ENCODE measurements at regions not wholly inside any gene's neighbourhood (a gene's known extent, or its start where the extent isn't known, plus 50 kb on each side); places are given as distances from the start of the nearest gene placed in this dataset.

GRCh38 chr11:109814824-109815223 lies 278.4 kb upstream of the ZC3H12C start:
- no peak for DNase-seq

GRCh38 chr11:109815500-109816150 lies 277.6 kb upstream of the ZC3H12C start:
- DNase-seq, result no peak

- no peak for DNase-seq
Observed at GRCh38 chr11:109818290-109818689, 274.9 kb upstream of the ZC3H12C start.

DNA sequence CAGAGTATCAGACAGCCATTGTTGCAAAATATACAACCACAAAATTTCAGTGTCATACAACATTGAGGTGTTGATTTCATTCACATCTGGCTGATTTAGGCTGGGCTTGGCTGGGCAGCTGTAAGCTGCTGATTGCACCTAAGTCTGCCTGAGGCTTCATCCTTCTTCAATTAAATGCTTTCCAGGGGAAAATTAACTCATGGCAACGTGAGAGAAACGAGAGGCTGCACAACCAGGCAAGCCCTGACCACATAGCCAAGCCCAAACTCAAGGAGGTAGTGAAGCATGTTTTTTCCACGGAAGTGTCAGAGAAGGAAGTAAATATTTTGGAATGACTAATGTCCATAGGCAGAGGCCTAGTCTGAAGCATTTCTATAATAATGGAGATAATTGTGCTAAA lies 273.8 kb upstream of the ZC3H12C start:
- no peak for DNase-seq

GRCh38 chr11:109821511-109821910 lies 271.7 kb upstream of the ZC3H12C start:
- no peak for DNase-seq

DNA sequence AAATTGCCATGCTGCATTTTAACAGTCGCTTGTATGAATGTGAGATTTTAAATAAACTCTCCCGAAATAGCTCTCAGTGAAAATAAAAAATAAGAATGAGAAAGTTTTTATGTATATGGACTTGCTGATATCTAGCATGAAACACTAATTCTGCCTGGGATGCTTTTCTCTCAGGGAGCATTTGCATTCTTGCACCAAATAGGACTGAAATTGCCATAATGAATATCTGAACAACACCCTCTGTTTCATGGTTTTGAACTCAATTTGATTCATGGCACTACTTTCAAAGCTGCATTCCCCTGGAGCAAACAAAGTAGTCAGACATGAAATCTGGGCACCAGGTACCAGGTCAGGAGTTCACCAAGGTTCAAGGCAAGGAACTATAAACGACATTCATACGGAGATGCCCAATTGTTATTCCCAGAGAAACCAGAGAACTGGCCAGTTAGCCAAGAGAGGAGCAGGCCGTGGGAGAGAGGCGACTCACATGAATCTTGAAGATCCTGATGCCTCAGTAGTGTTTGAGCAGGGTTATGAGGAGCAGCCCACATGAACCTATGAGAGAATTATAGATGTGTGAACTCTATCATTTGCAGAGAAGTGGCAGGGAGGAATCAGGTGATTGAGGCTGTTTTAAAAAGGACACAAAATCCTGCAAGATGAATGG lies 270.6 kb upstream of the ZC3H12C start:
- DNase-seq, result no peak

GRCh38 chr11:109828387-109828786 lies 264.8 kb upstream of the ZC3H12C start:
- no peak for DNase-seq

DNA sequence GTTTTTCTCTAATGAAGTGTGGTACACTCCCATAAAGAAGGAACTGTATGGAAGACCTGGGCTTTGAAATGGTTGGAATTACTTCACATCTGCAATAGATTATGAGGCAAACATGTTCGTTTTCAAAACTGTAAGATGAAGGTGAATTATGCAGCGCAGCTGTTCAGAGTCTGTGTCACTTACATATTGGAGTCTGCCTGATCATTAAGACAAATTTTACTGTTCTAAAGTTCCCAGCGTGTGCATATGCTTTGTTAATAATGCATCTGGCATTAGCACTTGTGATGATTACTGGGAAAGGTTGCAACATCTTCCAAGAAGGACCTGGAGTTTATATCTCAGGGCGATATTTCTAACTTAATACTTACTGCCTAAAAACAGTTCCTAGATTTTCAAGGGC lies 255.2 kb upstream of the ZC3H12C start:
- DNase-seq, result no peak

GRCh38 chr11:109845437-109845836 lies 247.8 kb upstream of the ZC3H12C start:
- DNase-seq, result no peak

GRCh38 chr11:109847621-109848020 lies 245.6 kb upstream of the ZC3H12C start:
- DNase-seq, result no peak

GRCh38 chr11:109849051-109849450 lies 244.1 kb upstream of the ZC3H12C start:
- DNase-seq, result no peak

DNA sequence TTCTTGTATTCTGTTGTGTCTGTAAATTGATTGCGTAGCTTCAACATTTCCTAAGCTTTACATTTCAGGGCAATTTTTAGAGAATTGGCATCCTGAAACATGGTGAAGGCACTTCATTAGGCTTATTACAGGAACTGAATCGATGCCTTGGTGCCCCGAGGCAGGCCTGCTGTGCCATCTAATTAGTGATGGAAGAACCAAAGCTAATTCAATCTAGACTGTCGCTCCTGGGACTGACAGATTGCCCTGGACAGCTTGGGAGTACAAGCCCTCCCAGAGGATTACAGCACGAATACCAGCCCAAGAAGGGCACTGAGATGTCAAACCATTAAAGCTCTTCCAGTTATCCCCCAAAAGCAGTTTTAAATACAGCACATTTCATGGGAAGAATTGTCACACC lies 243.2 kb upstream of the ZC3H12C start:
- no peak for DNase-seq

- no peak for DNase-seq
Observed at GRCh38 chr11:109851780-109852390, 241.3 kb upstream of the ZC3H12C start.

DNA sequence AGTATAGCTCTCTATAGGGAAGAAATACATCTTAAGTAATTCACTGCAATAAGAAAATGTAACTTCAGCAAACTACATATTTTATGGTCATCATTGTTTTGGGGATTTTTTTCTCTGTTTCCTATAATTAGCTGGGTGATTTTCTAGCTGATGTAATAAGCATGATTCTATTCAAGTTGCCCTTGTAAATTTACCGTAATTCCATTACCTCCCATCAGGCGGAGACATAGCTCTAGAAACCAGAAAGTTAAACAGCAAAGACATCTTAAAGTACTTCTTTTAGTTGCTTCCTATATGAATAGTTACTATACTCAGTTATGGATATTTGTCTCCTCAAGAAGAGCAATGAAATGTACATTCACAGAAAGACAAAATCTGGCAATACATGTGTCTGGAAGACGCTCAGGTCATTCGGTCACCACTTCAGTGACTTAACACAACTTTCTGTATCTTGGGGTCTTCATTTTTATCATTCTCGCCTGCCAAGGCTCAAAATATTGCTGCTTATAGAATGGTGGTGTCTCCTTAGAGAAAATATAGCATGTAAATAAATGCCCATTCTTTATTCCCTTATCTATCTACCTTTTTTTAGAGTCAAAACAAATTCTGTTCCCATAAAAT lies 239.9 kb upstream of the ZC3H12C start:
- no peak for DNase-seq

DNA sequence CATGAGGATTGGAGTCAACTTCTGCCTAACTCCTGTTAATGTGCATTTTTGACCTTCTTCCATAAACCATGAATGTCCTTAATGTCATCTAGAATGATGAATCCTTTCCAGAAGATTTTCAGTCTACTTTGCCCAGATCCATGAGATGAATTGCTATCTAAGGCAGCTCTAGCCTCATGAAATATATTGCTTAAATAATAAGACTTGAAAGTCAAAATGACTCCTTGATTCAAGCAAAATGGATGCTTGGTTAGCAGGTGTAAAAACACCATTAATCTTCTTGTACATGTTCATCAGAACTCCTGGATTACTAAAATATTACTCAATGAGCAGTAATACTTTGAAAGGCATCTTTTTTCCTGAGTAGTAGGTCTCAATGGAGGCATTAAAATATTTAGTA lies 238.5 kb upstream of the ZC3H12C start:
- DNase-seq, result no peak

DNA sequence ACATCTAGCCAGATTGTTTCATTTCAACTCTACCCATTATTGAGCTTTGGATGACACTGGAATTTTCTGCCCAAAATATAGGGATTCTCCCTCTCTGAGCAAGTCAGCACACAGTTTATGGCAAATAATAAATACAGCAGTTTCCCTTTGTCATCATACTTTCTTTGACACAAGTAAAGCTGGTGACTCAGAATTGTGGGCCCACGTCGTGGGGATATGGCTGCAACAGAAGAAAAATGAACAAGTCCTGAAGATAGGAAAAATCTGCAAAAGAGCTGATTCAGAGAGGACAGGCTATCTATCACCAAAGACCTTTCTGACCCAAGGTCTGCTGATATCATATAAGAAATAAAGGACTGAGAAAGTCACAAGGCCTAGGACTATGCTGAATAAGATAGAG lies 236.3 kb upstream of the ZC3H12C start:
- no peak for DNase-seq

GRCh38 chr11:109857637-109858036 lies 235.6 kb upstream of the ZC3H12C start:
- no peak for DNase-seq

- DNase-seq, result no peak
Observed at GRCh38 chr11:109858152-109858551, 235.0 kb upstream of the ZC3H12C start.

- no peak for DNase-seq
Observed at GRCh38 chr11:109859045-109859724, 234.0 kb upstream of the ZC3H12C start.

GRCh38 chr11:109862835-109863234 lies 230.4 kb upstream of the ZC3H12C start:
- DNase-seq, result no peak

- no peak for DNase-seq
Observed at GRCh38 chr11:109864151-109864661, 229.0 kb upstream of the ZC3H12C start.

DNA sequence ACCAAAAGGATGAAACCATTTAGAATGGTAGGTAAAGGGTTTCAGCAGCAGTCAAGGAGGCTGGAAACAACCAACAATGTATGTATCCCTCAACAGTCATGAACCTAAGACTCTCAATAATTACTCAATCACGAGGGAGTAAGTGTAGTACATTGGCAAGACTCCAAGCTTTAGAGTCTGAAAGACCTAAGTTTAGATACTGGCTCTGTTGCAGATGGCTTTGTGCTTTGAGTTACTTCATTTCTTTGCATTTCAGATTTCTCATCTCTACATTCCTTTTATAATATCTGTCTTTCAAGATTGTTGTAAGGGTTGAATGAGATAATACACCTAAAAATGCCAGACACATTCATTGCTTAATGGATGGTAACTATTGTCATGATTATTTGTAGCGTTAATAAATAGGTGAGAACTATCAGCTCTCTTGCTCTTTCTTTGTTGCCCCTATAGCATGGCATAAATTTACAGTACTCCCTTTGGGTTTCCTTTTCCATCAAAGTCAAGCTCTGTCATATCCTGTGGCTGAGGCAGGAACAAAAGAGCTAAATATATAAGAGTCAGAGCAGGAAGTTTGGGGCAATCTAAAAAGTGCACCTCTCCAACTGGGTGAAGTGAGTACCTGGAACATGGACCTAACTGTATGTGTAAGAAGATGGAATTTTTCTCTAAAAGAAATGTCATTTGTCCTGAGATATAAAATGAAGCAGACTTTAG lies 228.2 kb upstream of the ZC3H12C start:
- no peak for DNase-seq
